ENCODE measurements at regions not wholly inside any gene's neighbourhood (a gene's known extent, or its start where the extent isn't known, plus 50 kb on each side); places are given as distances from the start of the nearest gene placed in this dataset.

DNA sequence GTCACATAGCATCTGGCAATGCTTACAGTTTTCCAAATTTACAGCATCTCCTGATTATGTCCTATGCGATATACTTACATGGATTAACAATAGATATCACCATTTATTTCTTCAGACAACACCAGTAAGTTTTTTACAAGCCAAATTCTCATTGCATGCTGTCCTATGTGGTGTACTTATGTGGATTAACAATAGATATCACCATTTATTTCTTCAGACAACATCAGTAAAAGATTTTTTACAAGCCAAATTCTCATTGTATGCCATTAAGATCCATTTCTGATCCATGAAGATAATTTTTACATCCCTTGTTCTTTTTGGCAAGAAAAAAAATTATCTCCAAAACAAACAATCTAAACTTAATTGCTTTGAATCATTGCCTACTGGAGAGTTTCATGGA, 340.9 kb downstream of the KCNN2 start:
- no peak overlapping the region for H3K4me3 Mint-ChIP-seq
- TF ChIP-seq CREB1 (CRISPR knock-in tag; IDR thresholded peaks at IDR 0.05), result no peak
- TF ChIP-seq, protein P1, sequence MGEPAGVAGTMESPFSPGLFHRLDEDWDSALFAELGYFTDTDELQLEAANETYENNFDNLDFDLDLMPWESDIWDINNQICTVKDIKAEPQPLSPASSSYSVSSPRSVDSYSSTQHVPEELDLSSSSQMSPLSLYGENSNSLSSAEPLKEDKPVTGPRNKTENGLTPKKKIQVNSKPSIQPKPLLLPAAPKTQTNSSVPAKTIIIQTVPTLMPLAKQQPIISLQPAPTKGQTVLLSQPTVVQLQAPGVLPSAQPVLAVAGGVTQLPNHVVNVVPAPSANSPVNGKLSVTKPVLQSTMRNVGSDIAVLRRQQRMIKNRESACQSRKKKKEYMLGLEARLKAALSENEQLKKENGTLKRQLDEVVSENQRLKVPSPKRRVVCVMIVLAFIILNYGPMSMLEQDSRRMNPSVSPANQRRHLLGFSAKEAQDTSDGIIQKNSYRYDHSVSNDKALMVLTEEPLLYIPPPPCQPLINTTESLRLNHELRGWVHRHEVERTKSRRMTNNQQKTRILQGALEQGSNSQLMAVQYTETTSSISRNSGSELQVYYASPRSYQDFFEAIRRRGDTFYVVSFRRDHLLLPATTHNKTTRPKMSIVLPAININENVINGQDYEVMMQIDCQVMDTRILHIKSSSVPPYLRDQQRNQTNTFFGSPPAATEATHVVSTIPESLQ (CRISPR knock-in tag; IDR thresholded peaks at IDR 0.05), result no peak
- TF ChIP-seq, protein P2, sequence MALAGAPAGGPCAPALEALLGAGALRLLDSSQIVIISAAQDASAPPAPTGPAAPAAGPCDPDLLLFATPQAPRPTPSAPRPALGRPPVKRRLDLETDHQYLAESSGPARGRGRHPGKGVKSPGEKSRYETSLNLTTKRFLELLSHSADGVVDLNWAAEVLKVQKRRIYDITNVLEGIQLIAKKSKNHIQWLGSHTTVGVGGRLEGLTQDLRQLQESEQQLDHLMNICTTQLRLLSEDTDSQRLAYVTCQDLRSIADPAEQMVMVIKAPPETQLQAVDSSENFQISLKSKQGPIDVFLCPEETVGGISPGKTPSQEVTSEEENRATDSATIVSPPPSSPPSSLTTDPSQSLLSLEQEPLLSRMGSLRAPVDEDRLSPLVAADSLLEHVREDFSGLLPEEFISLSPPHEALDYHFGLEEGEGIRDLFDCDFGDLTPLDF (CRISPR knock-in tag; IDR thresholded peaks at IDR 0.05), result no peak
- no peaks in the 10 kb centered on the region for H3K27me3 Mint-ChIP-seq (ENCODE audit: low read depth)
- H3K4me1 Mint-ChIP-seq, result peaks cover 10% of the 10 kb centered on the region
- DNase-seq (ENCODE audit: low spot score) (no peak), ATAC-seq (no peak)
- H3K27ac Mint-ChIP-seq, result no peak overlapping the region
- POLR2A ChIA-PET, result no interaction called here
- CTCF ChIA-PET, result no interaction called here
- no peaks in the 10 kb centered on the region for H3K36me3 Mint-ChIP-seq
- H3K9me3 Mint-ChIP-seq, result peaks cover 32% of the 10 kb centered on the region

DNA sequence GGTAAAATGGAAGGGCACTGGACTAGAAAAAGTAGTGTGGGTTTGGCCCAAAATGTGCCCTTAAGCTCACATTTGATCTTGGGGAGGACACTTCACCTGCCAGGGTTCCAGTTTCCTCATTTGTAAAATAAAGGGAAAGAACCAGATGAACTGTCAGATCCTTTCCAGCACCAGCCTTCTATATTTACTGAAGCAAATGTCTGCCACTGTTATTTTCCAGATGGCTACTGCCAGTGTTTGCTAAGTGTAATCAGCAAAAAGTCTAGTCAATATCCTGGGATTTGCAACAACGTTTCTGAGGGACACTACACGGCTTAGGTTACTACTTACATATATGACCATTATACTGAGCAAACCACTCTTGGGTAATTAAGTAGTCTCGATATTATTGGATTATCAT, 340.3 kb downstream of the KCNN2 start:
- no peak for ATAC-seq
- ChIA-PET POLR2A (no interaction called here), CTCF (no interaction called here)
- Mint-ChIP-seq H3K4me1 (peaks cover 10% of the 10 kb centered on the region), H3K4me3 (no peak overlapping the region), H3K27ac (no peak overlapping the region), H3K27me3 (ENCODE audit: low read depth) (no peaks in the 10 kb centered on the region), H3K9me3 (peaks cover 38% of the 10 kb centered on the region), H3K36me3 (no peaks in the 10 kb centered on the region)
- DNase-seq (ENCODE audit: low spot score), result no peak
- TF ChIP-seq, protein P3, sequence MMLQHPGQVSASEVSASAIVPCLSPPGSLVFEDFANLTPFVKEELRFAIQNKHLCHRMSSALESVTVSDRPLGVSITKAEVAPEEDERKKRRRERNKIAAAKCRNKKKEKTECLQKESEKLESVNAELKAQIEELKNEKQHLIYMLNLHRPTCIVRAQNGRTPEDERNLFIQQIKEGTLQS (CRISPR knock-in tag; conservative IDR thresholded peaks at IDR 0.05), result no peak
- TF ChIP-seq, protein P4, sequence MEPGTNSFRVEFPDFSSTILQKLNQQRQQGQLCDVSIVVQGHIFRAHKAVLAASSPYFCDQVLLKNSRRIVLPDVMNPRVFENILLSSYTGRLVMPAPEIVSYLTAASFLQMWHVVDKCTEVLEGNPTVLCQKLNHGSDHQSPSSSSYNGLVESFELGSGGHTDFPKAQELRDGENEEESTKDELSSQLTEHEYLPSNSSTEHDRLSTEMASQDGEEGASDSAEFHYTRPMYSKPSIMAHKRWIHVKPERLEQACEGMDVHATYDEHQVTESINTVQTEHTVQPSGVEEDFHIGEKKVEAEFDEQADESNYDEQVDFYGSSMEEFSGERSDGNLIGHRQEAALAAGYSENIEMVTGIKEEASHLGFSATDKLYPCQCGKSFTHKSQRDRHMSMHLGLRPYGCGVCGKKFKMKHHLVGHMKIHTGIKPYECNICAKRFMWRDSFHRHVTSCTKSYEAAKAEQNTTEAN (CRISPR knock-in tag; IDR thresholded peaks at IDR 0.05), result no peak
- TF ChIP-seq JUN (CRISPR knock-in tag; IDR thresholded peaks at IDR 0.05) (no peak), TP53 (CRISPR knock-in tag; IDR thresholded peaks at IDR 0.05) (no peak), OVOL2 (CRISPR knock-in tag; IDR thresholded peaks at IDR 0.05; ENCODE audit: borderline replicate concordance) (no peak), ZBTB21 (CRISPR knock-in tag; IDR thresholded peaks at IDR 0.05; ENCODE audit: borderline replicate concordance) (no peak)

DNA sequence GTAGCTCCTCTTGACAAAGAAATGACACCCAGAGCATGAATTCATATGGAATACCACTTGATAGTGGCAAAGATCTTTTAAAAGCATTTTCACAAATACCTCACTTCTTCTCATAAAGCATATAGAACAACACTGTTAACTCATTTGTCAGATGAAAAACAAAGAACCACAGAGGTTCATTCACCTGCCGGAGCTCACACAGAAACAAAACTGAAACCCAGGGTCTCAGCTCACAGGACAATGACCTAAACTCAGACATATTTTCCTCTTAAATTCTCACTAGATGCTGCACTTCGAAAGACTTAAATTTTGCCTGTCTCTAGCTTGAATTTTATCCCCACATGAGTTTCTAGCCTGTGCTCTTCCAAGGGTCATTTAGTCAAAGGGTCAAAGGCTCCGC, 339.0 kb downstream of the KCNN2 start:
- peaks cover 11% of the 10 kb centered on the region for H3K36me3 Mint-ChIP-seq
- no peak for ATAC-seq
- POLR2A ChIA-PET, result no interaction called here
- TF ChIP-seq TEAD4 (CRISPR knock-in tag; IDR thresholded peaks at IDR 0.05) (no peak), NFE2L1 (CRISPR knock-in tag; IDR thresholded peaks at IDR 0.05) (no peak), FOXP1 (CRISPR knock-in tag; IDR thresholded peaks at IDR 0.05; ENCODE audit: borderline replicate concordance) (no peak), ZNF317 (CRISPR knock-in tag; IDR thresholded peaks at IDR 0.05; ENCODE audit: borderline replicate concordance, low read depth) (no peak), ZNF219 (CRISPR knock-in tag; IDR thresholded peaks at IDR 0.05; ENCODE audit: borderline replicate concordance) (no peak), GRHL2 (CRISPR knock-in tag; IDR thresholded peaks at IDR 0.05; ENCODE audit: insufficient replicate concordance, severe bottlenecking) (no peak), JUN (CRISPR knock-in tag; IDR thresholded peaks at IDR 0.05) (no peak), ZNF138 (CRISPR knock-in tag; conservative IDR thresholded peaks at IDR 0.05) (no peak), TP53 (CRISPR knock-in tag; IDR thresholded peaks at IDR 0.05) (no peak)
- TF ChIP-seq, protein P5, sequence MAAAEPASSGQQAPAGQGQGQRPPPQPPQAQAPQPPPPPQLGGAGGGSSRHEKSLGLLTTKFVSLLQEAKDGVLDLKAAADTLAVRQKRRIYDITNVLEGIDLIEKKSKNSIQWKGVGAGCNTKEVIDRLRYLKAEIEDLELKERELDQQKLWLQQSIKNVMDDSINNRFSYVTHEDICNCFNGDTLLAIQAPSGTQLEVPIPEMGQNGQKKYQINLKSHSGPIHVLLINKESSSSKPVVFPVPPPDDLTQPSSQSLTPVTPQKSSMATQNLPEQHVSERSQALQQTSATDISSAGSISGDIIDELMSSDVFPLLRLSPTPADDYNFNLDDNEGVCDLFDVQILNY (CRISPR knock-in tag; IDR thresholded peaks at IDR 0.05), result no peak
- TF ChIP-seq, protein P6, sequence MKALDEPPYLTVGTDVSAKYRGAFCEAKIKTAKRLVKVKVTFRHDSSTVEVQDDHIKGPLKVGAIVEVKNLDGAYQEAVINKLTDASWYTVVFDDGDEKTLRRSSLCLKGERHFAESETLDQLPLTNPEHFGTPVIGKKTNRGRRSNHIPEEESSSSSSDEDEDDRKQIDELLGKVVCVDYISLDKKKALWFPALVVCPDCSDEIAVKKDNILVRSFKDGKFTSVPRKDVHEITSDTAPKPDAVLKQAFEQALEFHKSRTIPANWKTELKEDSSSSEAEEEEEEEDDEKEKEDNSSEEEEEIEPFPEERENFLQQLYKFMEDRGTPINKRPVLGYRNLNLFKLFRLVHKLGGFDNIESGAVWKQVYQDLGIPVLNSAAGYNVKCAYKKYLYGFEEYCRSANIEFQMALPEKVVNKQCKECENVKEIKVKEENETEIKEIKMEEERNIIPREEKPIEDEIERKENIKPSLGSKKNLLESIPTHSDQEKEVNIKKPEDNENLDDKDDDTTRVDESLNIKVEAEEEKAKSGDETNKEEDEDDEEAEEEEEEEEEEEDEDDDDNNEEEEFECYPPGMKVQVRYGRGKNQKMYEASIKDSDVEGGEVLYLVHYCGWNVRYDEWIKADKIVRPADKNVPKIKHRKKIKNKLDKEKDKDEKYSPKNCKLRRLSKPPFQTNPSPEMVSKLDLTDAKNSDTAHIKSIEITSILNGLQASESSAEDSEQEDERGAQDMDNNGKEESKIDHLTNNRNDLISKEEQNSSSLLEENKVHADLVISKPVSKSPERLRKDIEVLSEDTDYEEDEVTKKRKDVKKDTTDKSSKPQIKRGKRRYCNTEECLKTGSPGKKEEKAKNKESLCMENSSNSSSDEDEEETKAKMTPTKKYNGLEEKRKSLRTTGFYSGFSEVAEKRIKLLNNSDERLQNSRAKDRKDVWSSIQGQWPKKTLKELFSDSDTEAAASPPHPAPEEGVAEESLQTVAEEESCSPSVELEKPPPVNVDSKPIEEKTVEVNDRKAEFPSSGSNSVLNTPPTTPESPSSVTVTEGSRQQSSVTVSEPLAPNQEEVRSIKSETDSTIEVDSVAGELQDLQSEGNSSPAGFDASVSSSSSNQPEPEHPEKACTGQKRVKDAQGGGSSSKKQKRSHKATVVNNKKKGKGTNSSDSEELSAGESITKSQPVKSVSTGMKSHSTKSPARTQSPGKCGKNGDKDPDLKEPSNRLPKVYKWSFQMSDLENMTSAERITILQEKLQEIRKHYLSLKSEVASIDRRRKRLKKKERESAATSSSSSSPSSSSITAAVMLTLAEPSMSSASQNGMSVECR (CRISPR knock-in tag; IDR thresholded peaks at IDR 0.05; ENCODE audit: borderline replicate concordance), result no peak
- TF ChIP-seq, protein P7, sequence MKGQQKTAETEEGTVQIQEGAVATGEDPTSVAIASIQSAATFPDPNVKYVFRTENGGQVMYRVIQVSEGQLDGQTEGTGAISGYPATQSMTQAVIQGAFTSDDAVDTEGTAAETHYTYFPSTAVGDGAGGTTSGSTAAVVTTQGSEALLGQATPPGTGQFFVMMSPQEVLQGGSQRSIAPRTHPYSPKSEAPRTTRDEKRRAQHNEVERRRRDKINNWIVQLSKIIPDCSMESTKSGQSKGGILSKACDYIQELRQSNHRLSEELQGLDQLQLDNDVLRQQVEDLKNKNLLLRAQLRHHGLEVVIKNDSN (CRISPR knock-in tag; IDR thresholded peaks at IDR 0.05), result no peak
- TF ChIP-seq, protein P8, sequence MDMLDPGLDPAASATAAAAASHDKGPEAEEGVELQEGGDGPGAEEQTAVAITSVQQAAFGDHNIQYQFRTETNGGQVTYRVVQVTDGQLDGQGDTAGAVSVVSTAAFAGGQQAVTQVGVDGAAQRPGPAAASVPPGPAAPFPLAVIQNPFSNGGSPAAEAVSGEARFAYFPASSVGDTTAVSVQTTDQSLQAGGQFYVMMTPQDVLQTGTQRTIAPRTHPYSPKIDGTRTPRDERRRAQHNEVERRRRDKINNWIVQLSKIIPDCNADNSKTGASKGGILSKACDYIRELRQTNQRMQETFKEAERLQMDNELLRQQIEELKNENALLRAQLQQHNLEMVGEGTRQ (CRISPR knock-in tag; IDR thresholded peaks at IDR 0.05), result no peak

More for the DNA sequence above, 339.0 kb downstream of the KCNN2 start:
- CTCF ChIA-PET, result no interaction called here
- H3K9me3 Mint-ChIP-seq, result peaks cover 51% of the 10 kb centered on the region
- no peak overlapping the region; the same call in 1 of the 2 replicates for H3K27ac Mint-ChIP-seq
- peaks cover 10% of the 10 kb centered on the region for H3K4me1 Mint-ChIP-seq
- no peak for DNase-seq (ENCODE audit: low spot score)
- peaks cover 3% of the 10 kb centered on the region; the same call in 1 of the 2 replicates for H3K27me3 Mint-ChIP-seq (ENCODE audit: low read depth)
- H3K4me3 Mint-ChIP-seq, result no peak overlapping the region
